K562 (cell line): ENCODE measurements at regions not wholly inside any gene's neighbourhood (a gene's known extent, or its start where the extent isn't known, plus 50 kb on each side); places are given as distances from the start of the nearest gene placed in this dataset.

Experiments used
- ATAC-seq: fragments of 200-7000 bp; cut with Tn5 transposase; 3 replicates; pipeline ENCODE4 v1.9.1; 2020; ENCODE audit warnings: moderate library complexity
- BruUV-seq: library from RNA; stranded (reverse); fragments of 400-500 nt; replicated peaks from 2 replicates; lab custom pipeline; 2021; lab: Mats Ljungman, UMichigan
- CTCF ChIA-PET: fragments of 300-600 bp; formaldehyde crosslinking; extraction: SDS; loops from one replicate; lab custom pipeline; 2021; ENCODE audit warnings: low intra/inter-chr PET ratio; lab: Yijun Ruan, JAX
- POLR2A ChIA-PET: fragments of 300-600, 350-650 bp; sonication (Branson Sonifier 250); formaldehyde crosslinking; extraction: SDS; loops from one replicate; lab custom pipeline; 2021; ENCODE audit warnings: antibody characterized with exemption, inconsistent platforms; lab: Yijun Ruan, JAX
- DNase-seq, 4 experiments: peaks; one replicate each; pipeline versions ENCODE4 v3.0.0 to v3.0.0-alpha.2; 2011 to 2018; ENCODE audit warnings: low spot score in 3 of 4, mixed read lengths in 3 of 4; ENCODE audit errors: extremely low read depth in 1 of 4
- FAIRE-seq: peaks from 2 replicates; lab custom pipeline; 2011; peaks lifted over from hg19 to GRCh38; lab: Jason Lieb, UNC
- H2AFZ ChIP-seq: 2 replicates; pipeline ENCODE4 v1.6.0; 2011; ENCODE audit warnings: low read depth, low read length, control low read depth, inconsistent platforms
- H3K27ac ChIP-seq: fragments of 200-600 bp; 3 replicates; pipeline ENCODE4 v1.8.0; 2011; ENCODE audit warnings: low read depth, mild to moderate bottlenecking, control low read depth, inconsistent platforms, low read length, moderate library complexity, mixed read lengths; ENCODE audit errors: extremely low read depth
- H3K27me3 ChIP-seq, 2 experiments: fragments of 300-600 bp in 1 of 2; 2 replicates in 1 of 2; 3 replicates in 1 of 2; pipeline versions ENCODE4 v1.6.0 to v1.8.0; 2011; ENCODE audit warnings: inconsistent platforms in 2 of 2, low read length in 2 of 2, mild to moderate bottlenecking in 1 of 2, mixed read lengths in 1 of 2, moderate library complexity in 1 of 2; ENCODE audit not compliant: control insufficient read depth in 2 of 2, insufficient read depth in 2 of 2
- H3K36me3 ChIP-seq: fragments of 300-600 bp; 3 replicates; pipeline ENCODE4 v1.8.0; 2011; ENCODE audit warnings: mild to moderate bottlenecking, low read length, inconsistent platforms; ENCODE audit not compliant: control insufficient read depth, insufficient read depth
- H3K4me1 ChIP-seq, 2 experiments: fragments of 200-600 bp in 1 of 2; replicated peaks in 1 of 2; 2 replicates in 1 of 2; 3 replicates in 1 of 2; pipeline versions ENCODE4 v1.5.1 to v1.8.0; 2011; ENCODE audit warnings: inconsistent platforms in 2 of 2, low read length in 2 of 2, mild to moderate bottlenecking in 1 of 2, mixed read lengths in 1 of 2, moderate library complexity in 1 of 2; ENCODE audit not compliant: control insufficient read depth in 2 of 2, insufficient read depth in 2 of 2
- H3K4me2 ChIP-seq: 2 replicates; pipeline ENCODE4 v1.6.1; 2011; ENCODE audit warnings: low read length, control low read depth, inconsistent platforms, mixed read lengths; ENCODE audit not compliant: insufficient read depth
- H3K4me3 ChIP-seq: fragments of 200-600 bp; sonication (generic), shearing (Covaris generic); 2 replicates; pipeline ENCODE4 v1.5.1; 2016; ENCODE audit warnings: control low read depth, inconsistent platforms
- H3K79me2 ChIP-seq: fragments of 200-600 bp; 3 replicates; pipeline ENCODE4 v1.8.0; 2011; ENCODE audit warnings: low read length, inconsistent platforms; ENCODE audit not compliant: control insufficient read depth, insufficient read depth
- H3K9ac ChIP-seq, 2 experiments: 2 replicates each; pipeline versions ENCODE4 v1.6.0 to v1.6.1; 2011; ENCODE audit warnings: low read depth in 2 of 2, low read length in 2 of 2, control low read depth in 1 of 2, inconsistent platforms in 1 of 2, mild to moderate bottlenecking in 1 of 2, mixed read lengths in 1 of 2; ENCODE audit not compliant: insufficient read depth in 1 of 2
- H3K9me1 ChIP-seq: one replicate; pipeline ENCODE4 v1.6.0; 2011; ENCODE audit warnings: inconsistent platforms, mild to moderate bottlenecking, low read length, moderate library complexity; ENCODE audit not compliant: control insufficient read depth, insufficient read depth
- H3K9me3 ChIP-seq: replicated peaks from 2 replicates; pipeline ENCODE4 v1.5.1; 2011; ENCODE audit warnings: low read depth, low read length, inconsistent platforms; ENCODE audit not compliant: control insufficient read depth, insufficient read depth
- H4K20me1 ChIP-seq: replicated peaks from 2 replicates; pipeline ENCODE4 v1.6.1; 2011; ENCODE audit warnings: low read length, inconsistent platforms, mixed read lengths; ENCODE audit not compliant: control insufficient read depth, insufficient read depth
- ELF4 ChIP-seq: fragments of 450-650 bp; formaldehyde crosslinking; IDR thresholded peaks from 2 replicates; pipeline ENCODE4 v1.4.0; 2022; ENCODE audit warnings: missing genetic modification characterization
- EZH2 ChIP-seq: IDR thresholded peaks from 2 replicates; pipeline ENCODE4 v1.6.1; 2012; ENCODE audit warnings: low read depth, mild to moderate bottlenecking, inconsistent platforms, low read length, borderline replicate concordance
- HNRNPK ChIP-seq: fragments of 200-400 bp; formaldehyde crosslinking; IDR thresholded peaks from one replicate; pipeline ENCODE4 v1.6.1; 2018; ENCODE audit warnings: mild to moderate bottlenecking, low read depth, low read length; ENCODE audit not compliant: poor library complexity, severe bottlenecking
- KAT7 ChIP-seq: sonication (generic); formaldehyde crosslinking; IDR thresholded peaks from 2 replicates; pipeline ENCODE4 v1.8.0; 2022; ENCODE audit warnings: missing genetic modification reagents, mild to moderate bottlenecking, borderline replicate concordance
- KLF6 ChIP-seq: fragments of 250-450 bp; sonication (Bioruptor Pico); IDR thresholded peaks from 2 replicates; pipeline ENCODE4 v1.4.0; 2020; ENCODE audit warnings: mild to moderate bottlenecking, moderate library complexity, borderline replicate concordance
- L3MBTL2 ChIP-seq: fragments of 450-650 bp; IDR thresholded peaks from 2 replicates; pipeline ENCODE4 v1.6.1; 2016; ENCODE audit warnings: mild to moderate bottlenecking, moderate library complexity
- LCOR ChIP-seq: sonication (generic); formaldehyde crosslinking; IDR thresholded peaks from 2 replicates; pipeline ENCODE4 v1.8.0; 2022; ENCODE audit warnings: mild to moderate bottlenecking, missing genetic modification reagents
- POLR2A ChIP-seq: fragments of 450-650 bp; conservative IDR thresholded peaks from 2 replicates; pipeline ENCODE4 v1.6.1; 2016
- POLR2G ChIP-seq: fragments of 200-400 bp; formaldehyde crosslinking; IDR thresholded peaks from 2 replicates; pipeline ENCODE4 v1.6.1; 2017; ENCODE audit warnings: low read depth, mild to moderate bottlenecking, antibody characterized with exemption, low read length, moderate library complexity
- PRDM10 ChIP-seq: fragments of 450-650 bp; IDR thresholded peaks from 2 replicates; pipeline ENCODE4 v1.6.1; 2018; ENCODE audit not compliant: partially characterized antibody
- RBBP5 ChIP-seq: fragments of 200-600 bp; sonication (generic); IDR thresholded peaks from 2 replicates; pipeline ENCODE4 v1.6.1; 2012; ENCODE audit warnings: borderline replicate concordance, mild to moderate bottlenecking, low read length, control low read depth, inconsistent platforms; ENCODE audit not compliant: insufficient read depth, poor library complexity, severe bottlenecking
- ZBTB2 ChIP-seq: fragments of 450-650 bp; IDR thresholded peaks from 2 replicates; pipeline ENCODE4 v1.6.1; 2016; ENCODE audit warnings: antibody characterized with exemption
- ZFP36 ChIP-seq: fragments of 150-350 bp; IDR thresholded peaks from 2 replicates; pipeline ENCODE4 v1.6.1; 2018; ENCODE audit warnings: low read length, low read depth; ENCODE audit not compliant: partially characterized antibody
- ZNF57 ChIP-seq: fragments of 450-650 bp; formaldehyde crosslinking; IDR thresholded peaks from 2 replicates; pipeline ENCODE4 v1.4.0; 2020; ENCODE audit warnings: mild to moderate bottlenecking, moderate library complexity
- ZNF584 ChIP-seq: fragments of 200-800 bp; sonication (Bioruptor generic); IDR thresholded peaks from 2 replicates; pipeline ENCODE4 v1.6.1; 2016; ENCODE audit warnings: low read depth, mild to moderate bottlenecking, missing genetic modification characterization, missing compliant biosample characterization
- ZNF586 ChIP-seq: fragments of 450-650 bp; formaldehyde crosslinking; conservative IDR thresholded peaks from 2 replicates; pipeline ENCODE4 v1.4.0; 2020; ENCODE audit warnings: mild to moderate bottlenecking, moderate library complexity
- WGBS: fragments of 100-300 bp; shearing (Covaris generic); methylation state at CpG from one replicate; pipeline ENCODE4 v1.1.6; 2016; ENCODE audit warnings: low coverage, mixed read lengths; ENCODE audit not compliant: insufficient coverage; ENCODE audit errors: missing lambda C conversion rate; 5-methylcytosine and 5-hydroxymethylcytosine counted together
- in situ Hi-C: fragments of 300-500 bp; cut with MboI; formaldehyde crosslinking; loops from 4 replicates; pipeline ENCODE4 v1.15.0; 2018; ENCODE audit warnings: inconsistent platforms, mixed read lengths
- intact Hi-C: fragments of 100-400 bp; cut with micrococcal nuclease; formaldehyde crosslinking; loops from 2 replicates; pipeline ENCODE4 v1.14.2; 2022

- TF ChIP-seq PRDM10 (no peak), LCOR (CRISPR knock-in tag) (no peak), ZNF584 (CRISPR knock-in tag) (no peak), EZH2 (no peak), ZFP36 (no peak)
Observed at GRCh38 chr5:89030798-89031197, 147.8 kb upstream of the MEF2C start (continued).

GRCh38 chr5:89028595-89029285 lies 145.8 kb upstream of the MEF2C start:
- in situ Hi-C loops = no loop called here
- Histone ChIP-seq H3K4me2 (no peak overlapping the region), H3K36me3 (no peaks in the 10 kb centered on the region; the same call in 2 of the 3 replicates), H3K4me1 (no peaks in the 10 kb centered on the region), H3K9ac (no peak overlapping the region), H3K9me1 (no peaks in the 10 kb centered on the region), H3K79me2 (no peaks in the 10 kb centered on the region), H3K27ac (no peak overlapping the region), H4K20me1 (no peaks in the 10 kb centered on the region), H2AFZ (0 out of 2 replicates have a peak overlapping the region, but pooled peaks have one; percentile 6), H3K9me3 (no peaks in the 10 kb centered on the region), H3K27me3 (no peaks in the 10 kb centered on the region), H3K4me3 (no peak overlapping the region)
- no peak for DNase-seq
- POLR2A ChIA-PET = no interaction called here
- WGBS = 16% methylated on average over 2 of the region's 2 CpGs
- CTCF ChIA-PET = no interaction called here
- ATAC-seq = no peak
- intact Hi-C loops = no loop called here
- no peak for FAIRE-seq
- no TSS peak for BruUV-seq
- TF ChIP-seq POLR2A (no peak), KLF6 (CRISPR knock-in tag) (no peak), ZNF586 (CRISPR knock-in tag) (no peak), POLR2G (no peak), L3MBTL2 (no peak), HNRNPK (no peak), KAT7 (CRISPR knock-in tag) (no peak), ELF4 (no peak), RBBP5 (no peak), ZNF57 (CRISPR knock-in tag) (no peak), ZBTB2 (no peak)
